ENCODE measurements at regions not wholly inside any gene's neighbourhood (a gene's known extent, or its start where the extent isn't known, plus 50 kb on each side); places are given as distances from the start of the nearest gene placed in this dataset.

DNA sequence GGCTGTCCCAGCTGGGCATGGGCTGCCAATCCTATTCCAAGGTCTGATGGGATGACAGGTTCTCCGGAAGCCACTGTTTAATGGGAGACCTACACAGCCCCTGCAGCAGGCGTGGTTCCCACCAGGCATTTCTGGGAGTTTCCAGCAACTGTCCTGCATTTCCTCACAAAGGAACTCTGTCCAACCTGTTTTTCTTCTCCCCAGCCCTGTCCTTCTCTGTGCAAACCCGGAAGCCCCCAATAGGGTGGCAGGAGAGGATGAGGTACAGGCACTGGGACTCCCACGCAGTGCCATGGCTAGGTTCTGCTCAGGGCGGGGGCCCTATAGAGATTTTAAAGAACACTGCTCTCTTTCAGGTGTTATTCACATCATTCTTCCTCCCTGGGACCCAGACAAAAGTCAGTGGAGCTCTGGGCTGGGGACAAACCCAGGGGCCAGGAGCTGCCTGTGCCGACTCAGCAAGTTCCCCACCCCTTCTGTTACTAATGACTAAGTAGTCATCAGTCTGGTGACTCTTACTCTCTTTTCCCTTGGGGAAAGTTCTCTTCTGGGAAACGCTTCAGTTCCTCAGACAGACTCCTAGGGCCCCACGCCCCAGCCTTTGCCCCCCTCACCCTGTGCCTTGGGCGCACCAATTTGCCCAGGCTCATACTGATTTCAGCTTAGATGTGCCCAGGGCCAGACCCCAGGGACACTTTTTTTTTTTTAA, 97.7 kb downstream of the CD47 start:
- DNase-seq: peak; percentile 93 to 97

DNA sequence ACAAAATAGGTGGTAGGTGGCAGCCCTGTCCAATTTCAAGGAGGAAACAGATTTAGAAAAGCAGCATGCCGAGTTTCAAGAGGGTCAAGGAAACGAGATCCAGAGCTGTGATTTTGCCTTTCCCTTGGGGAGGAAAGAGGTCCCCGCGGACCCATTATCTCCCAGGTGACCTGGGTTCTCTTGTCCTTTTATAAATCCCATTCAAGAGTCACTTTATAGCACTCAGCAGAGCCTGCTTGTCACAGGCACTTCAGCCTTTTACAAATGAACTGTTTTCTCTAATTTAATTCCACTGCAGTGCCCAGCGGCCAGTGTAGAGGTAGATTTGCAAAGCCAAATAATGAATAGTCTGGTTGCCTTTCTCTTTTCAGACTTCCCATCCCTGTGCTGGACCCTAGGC, 99.9 kb downstream of the CD47 start:
- no peak for DNase-seq

DNA sequence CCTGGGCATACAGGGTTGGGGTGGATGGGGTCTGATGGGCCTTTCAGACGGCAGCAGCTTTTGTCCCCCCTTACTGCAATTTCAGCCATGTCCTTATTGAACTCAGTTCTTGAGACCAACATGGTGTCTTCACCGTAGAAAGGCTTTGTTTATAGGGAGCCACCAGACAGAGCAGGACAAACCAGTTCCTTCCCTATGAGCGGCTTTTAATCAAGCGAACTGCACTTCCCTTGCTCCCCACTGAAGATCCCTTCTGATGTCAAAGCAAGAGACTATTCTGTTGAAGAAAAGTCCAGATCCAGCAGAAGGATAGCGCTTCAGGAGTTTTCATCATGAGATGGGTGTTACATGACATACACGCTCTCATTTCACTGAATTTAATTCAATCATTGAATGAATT, 100.4 kb downstream of the CD47 start:
- DNase-seq: no peak

DNA sequence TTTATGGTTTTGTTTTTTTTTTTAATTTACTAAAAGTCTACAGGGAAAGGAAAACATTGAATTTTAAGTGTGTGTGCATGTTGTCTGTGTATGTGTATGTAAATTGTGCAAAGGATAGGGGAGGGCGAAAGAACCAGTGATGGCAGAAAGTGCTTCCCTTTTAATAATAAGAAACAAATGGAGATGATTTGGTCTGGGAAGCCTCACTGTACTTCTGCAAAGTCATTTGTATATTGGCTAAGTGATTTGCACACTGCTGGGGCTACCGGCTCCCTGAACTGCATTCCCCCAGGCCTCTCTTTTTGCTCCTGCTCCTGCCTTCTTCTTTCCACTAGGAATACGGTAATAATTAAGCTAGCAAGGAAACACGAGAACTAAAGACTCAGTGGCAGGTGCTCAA, 101.2 kb downstream of the CD47 start:
- DNase-seq: peak; percentile 73 to 75

DNA sequence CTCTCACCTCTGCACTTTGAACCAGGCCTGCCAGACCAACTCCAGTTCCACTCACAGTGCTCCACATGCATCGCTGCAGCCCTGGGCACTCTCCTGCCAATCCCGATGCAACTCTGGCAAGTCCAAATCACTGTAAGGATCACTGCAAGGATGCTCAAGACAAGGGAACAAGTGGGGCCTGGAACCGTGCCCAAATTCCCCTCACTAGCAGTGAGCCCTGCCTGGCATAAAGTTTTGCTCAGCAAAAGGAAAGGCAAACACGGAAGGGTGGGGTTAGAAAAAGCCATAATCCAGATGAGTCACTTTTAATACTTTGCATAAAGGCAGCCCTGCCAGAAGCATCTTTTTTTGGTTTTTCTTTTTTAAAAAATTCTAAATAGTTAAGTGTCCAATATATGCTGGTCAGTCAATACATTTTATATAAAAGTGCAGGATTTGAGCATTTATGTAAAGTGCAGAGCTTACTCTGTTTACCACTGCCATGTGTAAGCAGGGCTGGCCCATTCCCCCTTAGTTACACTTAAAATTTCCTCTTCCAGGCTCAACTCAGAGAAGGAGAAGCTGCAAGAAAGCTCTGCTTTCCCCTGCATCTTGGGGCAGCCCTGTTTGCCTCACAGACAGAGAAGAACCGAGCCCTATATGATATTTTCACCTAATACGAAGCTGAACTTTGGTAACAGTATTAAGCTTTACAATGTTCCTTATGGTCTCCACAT, 102.2 kb downstream of the CD47 start:
- DNase-seq: peak; percentile 96 to 97

DNA sequence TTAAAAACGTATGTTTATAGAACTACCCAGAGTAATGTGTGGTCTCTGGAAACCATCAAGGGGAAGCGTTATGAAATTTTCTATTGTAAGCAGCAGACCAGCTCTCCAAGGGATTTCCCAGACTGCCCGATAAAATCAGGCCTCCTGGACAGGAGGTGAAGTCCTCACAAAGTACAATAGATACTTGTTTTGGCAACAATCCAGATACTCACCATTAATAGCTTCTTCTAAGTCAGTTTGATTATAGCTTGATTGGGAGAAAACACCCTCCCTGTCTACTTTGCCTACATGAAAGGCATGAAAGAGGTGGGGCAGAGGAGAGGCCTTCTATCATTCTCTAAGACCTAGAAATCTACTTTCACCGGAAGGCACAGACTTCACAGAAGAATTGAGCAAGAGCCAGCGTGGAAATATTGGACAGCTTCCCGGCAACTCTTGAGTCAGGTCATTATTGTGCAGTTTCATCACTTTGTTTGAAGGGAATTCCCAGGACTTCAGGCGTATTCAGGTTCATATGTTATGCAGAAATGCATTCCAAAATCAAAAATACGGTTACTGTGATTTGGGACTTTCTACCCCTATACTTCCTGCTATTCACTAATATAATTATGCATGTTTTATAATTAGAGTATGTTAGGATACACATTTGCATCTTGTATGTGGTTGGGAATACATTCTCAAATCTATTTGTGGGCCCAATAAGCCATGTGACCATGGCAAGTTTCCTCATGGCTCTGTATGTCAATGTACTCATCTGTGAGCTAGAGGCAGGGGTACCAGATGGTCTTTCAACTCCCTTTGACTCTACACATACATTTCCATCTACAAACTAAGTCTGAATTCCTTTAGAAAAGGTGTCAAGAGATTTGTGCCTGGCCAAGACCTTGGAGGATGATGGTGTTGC, 103.5 kb downstream of the CD47 start:
- peak; percentile 97 to 99 for DNase-seq

DNA sequence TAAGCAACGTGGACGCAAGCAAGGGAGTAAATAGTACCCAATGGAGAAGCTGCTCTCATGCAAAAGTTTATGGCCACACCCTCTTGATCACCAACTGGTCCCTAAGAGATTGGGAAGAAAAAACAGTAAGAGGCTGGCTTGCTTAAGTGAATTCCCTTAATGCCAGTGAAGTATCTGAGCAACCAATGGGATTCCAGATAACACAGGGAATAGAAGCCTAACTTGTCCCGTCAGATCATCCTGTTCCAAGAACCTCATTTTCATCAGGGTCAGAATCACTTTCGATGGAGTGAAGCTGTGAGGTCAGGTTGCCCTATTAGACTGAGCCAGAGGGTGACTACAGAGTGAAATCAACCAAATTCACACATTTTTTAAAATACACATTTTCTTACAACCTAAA, 104.3 kb downstream of the CD47 start:
- DNase-seq: peak; percentile 40 to 47

DNA sequence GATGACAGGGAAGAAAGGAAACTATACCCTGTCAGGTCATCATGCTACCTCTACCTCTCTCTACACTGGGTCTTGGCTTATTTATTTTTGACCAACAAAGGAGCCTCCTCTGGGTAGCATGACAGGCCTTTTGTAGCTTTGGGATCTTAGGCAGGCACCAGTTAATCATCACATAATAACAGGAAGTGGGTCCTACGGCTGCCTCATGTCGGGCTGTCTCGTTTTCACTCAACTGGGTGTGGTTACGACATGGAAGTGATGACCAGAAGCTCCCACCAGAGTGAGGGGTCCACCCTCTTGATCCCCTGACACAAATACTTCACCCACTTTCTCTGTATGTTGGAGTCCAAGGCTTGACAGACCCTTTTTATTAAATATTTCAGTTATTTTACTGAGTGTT, 105.3 kb downstream of the CD47 start:
- DNase-seq: peak; percentile 75 to 83

DNA sequence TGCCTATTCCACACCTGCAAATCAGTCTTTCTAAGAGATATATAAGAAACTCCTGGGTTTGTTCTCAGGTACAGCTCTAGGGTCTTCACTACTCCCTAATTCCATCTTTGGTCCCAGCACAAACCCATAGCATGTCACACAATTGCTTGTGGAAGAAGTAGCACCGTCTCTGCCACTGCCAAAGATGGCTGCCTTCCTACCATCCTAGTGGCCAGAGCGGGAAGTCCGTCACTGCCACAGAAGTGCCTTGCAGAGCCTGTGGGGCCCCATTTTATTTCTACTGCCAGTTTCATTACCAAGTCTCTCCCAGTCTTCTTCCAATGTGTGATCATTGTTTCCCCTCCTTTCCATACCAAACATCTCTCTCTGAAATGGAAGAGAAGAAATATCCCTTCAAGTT, 107.6 kb downstream of the CD47 start:
- no peak for DNase-seq

DNA sequence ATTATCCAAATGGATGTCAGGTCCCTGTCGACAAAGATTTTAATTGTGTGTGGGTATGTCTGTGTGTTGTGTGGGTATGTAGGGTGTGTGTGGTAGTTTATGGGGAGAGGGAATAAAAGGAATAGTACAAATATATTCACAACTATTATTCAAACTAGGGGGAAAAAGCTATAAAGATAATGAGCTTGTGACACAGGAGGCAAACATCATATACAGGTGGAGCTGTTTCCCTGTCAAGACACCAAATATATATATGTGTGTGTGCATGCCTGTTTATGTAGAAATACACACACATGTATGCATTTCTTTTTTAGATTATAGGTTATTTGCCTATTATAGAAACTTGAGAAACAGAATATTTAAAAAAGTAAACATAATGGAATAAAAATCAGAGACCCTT, 108.7 kb downstream of the CD47 start:
- no peak for DNase-seq

DNA sequence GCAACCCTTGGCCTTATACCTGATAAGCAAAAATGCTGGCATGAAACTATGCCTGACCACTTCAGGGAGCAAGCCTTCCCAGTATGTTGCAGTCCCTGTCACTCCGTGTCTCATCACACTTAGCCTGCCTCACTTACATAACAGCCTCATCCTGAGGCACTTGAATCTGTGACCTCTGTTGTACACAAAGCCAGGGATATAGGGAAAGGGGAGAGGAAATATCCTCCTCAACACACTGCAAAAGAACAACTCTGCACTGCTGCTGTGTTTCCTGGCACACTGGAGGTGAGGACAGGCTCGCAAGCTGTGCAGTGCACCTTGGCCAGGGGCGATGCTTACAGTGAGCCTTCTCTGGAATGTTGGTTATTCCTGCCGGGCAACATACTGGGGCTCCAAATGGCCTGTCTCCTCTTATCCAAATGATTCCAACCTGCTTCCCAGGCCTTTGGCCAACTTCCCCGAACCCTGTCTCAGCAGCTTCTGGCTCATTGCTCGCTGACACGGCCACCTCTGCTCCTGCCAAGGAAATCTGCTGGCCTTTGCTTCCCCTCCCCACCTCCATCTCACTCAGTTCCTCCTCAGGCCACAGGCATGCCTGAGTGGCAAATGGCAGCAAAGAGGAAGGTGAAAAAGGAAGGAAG, 109.2 kb downstream of the CD47 start:
- no peak for DNase-seq

DNA sequence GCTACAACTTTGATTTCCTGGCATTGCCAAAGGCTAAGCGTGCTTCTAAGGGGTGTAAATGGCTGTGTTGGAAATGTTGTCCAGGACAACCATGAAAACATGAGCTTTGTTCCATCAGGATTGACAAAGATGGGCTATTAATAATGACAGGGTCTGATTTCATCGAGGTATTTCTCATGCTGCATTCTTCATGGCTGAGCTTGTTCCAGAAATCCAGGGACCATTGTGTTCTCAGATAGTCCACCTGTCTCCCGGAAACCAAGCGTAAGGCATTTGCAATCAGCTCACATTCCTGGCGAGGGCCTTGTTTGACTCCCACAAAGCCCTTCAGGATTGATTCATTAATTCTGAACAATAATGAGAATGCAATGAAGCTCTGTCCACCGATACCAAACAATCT, 111.3 kb downstream of the CD47 start:
- no peak for DNase-seq

DNA sequence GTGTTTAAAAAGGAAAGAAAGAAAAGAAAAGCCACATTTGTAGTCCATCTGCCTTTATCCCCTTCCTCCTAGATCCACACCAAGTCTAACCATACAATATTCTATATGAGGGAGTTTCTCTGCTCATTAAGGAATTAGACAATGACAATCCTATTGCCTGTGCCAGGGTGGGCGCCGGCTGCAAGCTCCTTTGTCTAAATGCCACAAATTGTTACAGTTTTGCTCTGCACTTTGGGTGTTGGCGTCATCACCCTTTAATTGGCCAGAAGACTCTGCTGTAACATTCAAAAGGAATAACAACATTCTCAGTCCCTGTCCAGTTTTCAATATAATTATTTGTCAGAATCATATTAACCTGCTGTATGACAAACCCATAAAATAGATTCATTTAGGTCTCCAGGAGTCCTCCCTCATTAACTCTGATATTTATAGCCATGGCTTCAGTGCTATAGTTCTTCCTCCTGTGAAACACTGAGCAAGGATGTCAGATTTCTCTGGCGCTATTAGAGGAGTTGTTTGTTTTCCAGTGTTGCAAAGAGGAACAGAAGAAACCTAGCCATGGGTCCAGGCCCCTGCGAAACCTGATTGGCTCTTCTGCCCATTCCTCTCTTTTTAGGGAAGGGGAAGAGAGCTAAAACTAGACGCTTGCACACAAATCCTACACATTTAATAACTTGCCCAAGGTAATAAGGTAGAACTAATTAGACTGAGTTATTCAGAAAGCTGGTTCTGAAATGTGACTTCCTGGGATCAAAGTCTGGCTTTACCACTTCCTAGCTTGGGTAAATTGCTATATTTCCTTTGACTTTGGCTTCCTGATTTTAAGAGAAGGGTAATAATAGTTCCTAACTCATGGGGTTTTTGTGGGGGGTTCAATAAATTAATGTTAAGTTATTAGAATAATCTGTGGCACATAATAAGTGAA, 112.4 kb downstream of the CD47 start:
- DNase-seq: no peak

DNA sequence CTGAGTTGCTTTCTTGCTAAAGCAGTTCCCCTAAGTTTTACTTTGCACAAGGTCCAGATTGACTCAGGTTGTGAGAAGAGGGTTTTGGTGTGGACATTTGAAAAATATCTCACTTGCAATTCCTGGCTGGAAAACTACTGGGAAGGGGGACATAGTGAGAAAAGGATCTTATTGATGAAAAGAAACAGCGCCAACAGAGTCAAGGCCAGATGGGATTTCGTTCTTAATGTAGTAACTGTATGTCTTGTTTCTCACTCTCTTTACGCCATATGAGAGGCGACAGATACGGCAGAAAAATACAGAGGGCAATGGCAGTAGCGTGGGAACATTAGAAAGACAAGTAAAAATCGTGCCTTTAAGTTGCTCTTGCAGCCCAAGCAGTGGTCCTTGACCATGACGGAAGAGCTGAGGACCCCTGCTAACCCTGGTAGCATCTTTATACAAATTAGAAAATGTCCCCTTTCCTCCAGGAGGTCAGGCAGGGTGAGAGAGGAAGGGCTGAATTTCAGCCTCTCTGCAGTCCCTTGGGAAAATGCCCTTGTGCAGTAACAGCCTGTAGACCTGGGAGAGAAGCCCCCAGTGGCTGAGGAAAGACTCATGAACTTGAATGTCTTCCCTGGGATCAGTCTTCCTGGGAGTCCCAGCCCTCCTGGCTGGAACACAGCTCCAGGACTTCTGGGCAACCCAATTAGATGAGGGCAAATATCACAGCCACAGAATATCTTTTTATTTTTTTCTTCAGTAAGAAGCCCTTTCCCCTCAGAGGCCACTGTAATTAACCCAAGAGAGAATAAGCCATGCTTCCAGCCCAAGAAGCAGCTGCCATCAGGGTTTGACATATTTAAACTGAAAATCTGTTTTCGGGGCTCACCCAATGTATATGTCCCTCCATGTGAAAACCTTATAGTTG, 113.4 kb downstream of the CD47 start:
- DNase-seq: no peak

DNA sequence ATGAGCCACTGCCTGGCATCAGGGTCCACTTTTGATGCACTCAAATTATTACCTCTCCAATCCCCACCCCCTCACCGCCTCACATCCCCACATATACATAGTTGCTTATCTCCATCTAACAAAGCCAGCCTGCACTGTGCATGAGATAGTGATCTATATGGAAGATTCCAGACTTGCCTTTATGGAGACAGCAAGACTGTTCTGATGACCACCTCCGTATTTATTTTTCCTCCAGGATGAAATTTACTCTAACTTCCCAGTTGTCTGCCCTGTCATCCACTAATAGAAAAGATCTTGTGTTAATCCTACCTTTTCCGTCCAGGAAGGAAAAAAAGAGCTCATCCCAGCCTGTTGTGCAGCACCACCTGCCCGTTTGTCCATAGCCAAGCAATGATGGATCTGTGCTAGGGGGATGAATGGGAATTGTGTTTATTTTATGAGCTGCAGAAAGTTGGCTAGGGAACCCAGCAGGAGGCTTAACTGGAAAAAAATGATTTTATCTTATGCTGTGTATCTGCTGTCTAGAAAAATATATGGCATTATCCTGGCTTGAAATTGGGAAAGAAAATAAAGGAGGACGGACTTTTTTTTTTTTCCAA, 114.5 kb downstream of the CD47 start:
- DNase-seq: no peak

DNA sequence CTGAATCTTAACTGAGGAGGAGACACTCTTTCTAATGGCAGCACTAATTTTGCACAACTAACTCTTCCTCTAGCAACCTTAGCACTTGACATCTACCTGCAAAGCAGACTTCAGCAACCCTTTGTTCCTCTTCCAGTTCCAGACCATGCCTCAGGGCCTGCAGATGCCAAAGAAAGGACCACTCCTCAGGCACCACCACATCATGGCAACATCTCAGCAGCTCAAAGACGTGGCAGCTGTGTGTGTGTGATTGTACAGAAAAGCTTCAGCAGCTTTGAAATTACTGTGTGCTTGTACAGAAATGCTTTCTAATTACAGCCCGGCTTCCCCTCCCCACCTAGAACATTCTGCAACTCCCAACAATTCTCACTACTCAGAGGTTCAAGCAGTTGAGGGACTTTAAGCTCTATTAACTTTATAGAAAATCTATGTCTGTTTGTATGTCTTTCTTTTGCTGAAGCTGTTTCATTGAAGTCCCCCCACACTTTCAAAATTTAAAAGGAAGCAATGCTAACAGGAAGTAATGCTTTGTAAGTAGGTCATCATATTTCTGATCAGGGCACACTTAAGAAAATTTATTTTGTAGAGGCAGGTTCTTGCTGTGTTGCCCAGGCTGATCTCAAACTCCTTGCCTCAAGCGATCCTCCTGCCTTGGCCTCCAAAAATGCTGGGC, 115.2 kb downstream of the CD47 start:
- no peak for DNase-seq

DNA sequence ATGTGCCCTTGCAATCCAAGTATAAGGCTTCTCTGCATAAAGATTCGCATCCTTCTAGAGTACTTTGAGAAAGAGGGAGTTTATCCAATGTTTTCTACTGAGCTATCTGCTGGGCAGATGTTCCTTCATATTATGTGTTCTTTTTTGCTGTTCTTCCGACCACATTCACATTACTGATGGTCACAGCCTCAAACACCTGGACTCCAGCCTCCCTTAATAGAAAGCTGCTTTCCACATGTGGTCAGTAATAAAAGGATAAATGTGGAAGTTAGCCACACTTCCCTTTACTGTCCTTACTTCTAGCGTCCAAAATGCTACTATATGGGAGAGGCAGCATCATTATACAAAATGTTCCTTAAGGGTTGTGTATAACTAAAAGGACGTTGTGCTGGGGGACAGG, 116.9 kb downstream of the CD47 start:
- DNase-seq: no peak

DNA sequence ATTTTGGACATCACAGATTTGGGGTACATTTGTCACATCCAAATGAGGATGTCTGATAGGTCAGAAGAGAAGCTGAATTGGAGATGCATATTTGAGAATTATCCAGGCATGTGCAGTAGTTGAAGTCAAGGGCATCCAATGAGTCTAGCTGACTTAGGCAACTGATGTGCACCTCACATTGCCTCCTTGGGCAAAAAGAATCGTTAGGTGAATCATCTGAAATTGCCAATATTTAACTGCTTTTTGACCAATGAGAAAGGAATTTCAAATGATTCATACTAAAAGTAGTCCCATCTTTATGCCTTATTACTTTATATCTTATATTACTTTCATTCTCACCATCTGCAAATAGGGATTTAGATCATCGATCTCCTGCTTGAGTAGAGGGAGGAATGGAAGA, 117.7 kb downstream of the CD47 start:
- no peak for DNase-seq

DNA sequence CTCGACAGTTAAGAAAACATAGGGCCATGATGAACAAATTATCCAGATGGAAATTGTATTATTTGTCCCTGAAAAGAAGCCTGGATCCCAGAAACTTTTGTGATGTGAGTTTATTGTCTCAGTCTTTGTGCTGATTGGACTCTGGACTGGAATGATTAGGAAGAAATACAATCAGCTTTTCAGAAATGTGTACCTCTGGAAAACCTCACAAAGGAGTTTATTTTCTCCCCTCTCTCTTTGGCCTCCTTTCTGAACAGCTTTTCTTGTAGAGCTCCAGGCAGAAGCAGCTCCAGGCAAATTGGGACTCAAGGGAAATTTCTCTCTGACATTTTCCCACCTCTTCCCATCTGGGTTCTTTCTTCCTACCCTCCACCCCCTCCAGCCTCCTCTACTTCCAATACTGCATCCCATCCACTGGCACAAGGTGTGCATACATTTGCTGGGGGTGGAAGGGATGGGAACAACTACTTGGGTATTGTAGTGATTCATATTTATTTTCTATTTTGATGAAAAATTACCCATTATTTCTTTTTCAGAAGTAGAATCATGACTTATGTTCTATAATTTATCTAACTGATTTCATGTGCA, 119.7 kb downstream of the CD47 start:
- DNase-seq: no peak

All from inflammatory macrophage treated with lipopolysaccharide for 1 hour (primary cell).